HepG2 (cell line): ENCODE measurements at regions not wholly inside any gene's neighbourhood (a gene's known extent, or its start where the extent isn't known, plus 50 kb on each side); places are given as distances from the start of the nearest gene placed in this dataset.

Experiments used
- ATAC-seq: fragments of 200-7000 bp; cut with Tn5 transposase; 3 replicates; pipeline ENCODE4 v1.9.1; 2020; ENCODE audit warnings: mild to moderate bottlenecking, moderate library complexity
- BruUV-seq: library from RNA; stranded (reverse); fragments of 400-500 nt; replicated peaks from 2 replicates; lab custom pipeline; 2021; lab: Mats Ljungman, UMichigan
- CTCF ChIA-PET: fragments of 300-600 bp; formaldehyde crosslinking; extraction: SDS; loops from one replicate; lab custom pipeline; 2021; ENCODE audit warnings: low total read pairs, inconsistent platforms, low intra/inter-chr PET ratio; lab: Yijun Ruan, JAX
- POLR2A ChIA-PET: fragments of 350-600 bp; sonication (Branson Sonifier 250); formaldehyde crosslinking; loops from one replicate; lab custom pipeline; 2020; ENCODE audit warnings: antibody characterized with exemption, inconsistent platforms; lab: Yijun Ruan, JAX
- DNase-seq: peaks from one replicate; pipeline ENCODE4 v3.0.0-alpha.2; 2015; ENCODE audit warnings: low spot score
- FAIRE-seq: peaks from 3 replicates; lab custom pipeline; 2011; peaks lifted over from hg19 to GRCh38; lab: Jason Lieb, UNC
- H2AFZ ChIP-seq: one replicate; pipeline ENCODE4 v1.6.1; 2011; ENCODE audit warnings: low read length, inconsistent platforms
- H3K27ac ChIP-seq: fragments of 300-600 bp; 3 replicates; pipeline ENCODE4 v1.8.0; 2011; ENCODE audit warnings: mixed run types, mild to moderate bottlenecking, mixed read lengths, low read length, inconsistent platforms; ENCODE audit not compliant: insufficient read depth; ENCODE audit errors: extremely low read length
- H3K27me3 ChIP-seq, 2 experiments: fragments of 200-600 bp in 1 of 2; 2 replicates in 1 of 2; 3 replicates in 1 of 2; pipeline versions ENCODE4 v1.6.0 to v1.8.0; 2011; ENCODE audit warnings: low read length in 2 of 2, mild to moderate bottlenecking in 2 of 2, moderate library complexity in 2 of 2, inconsistent platforms in 1 of 2; ENCODE audit not compliant: insufficient read depth in 2 of 2, control insufficient read depth in 1 of 2
- H3K36me3 ChIP-seq, 2 experiments: fragments of 200-600 bp in 1 of 2; replicated peaks in 1 of 2; 2 replicates in 1 of 2; 3 replicates in 1 of 2; pipeline versions ENCODE4 v1.5.1 to v1.8.0; 2011; ENCODE audit warnings: low read length in 2 of 2, inconsistent platforms in 1 of 2; ENCODE audit not compliant: insufficient read depth in 2 of 2, control insufficient read depth in 1 of 2
- H3K4me1 ChIP-seq: 2 replicates; pipeline ENCODE4 v1.5.1; 2012; ENCODE audit warnings: low read length, inconsistent platforms; ENCODE audit not compliant: insufficient read depth
- H3K4me2 ChIP-seq: 2 replicates; pipeline ENCODE4 v1.6.0; 2011; ENCODE audit warnings: low read depth, low read length, inconsistent platforms
- H3K4me3 ChIP-seq, 3 experiments: fragments of 200-600 bp in 1 of 3; sonication (generic), shearing (Covaris generic) in 1 of 3; replicated peaks in 1 of 3; 2 replicates each; pipeline ENCODE4 v1.5.1; 2011 to 2016; ENCODE audit warnings: low read length in 3 of 3, inconsistent platforms in 2 of 3, low read depth in 2 of 3, mild to moderate bottlenecking in 2 of 3, control low read depth in 1 of 3, mixed read lengths in 1 of 3; ENCODE audit not compliant: insufficient read depth in 1 of 3
- H3K79me2 ChIP-seq: one replicate; pipeline ENCODE4 v1.6.1; 2011; ENCODE audit warnings: low read length, inconsistent platforms; ENCODE audit not compliant: insufficient read depth
- H3K9ac ChIP-seq: 2 replicates; pipeline ENCODE4 v1.6.0; 2011; ENCODE audit warnings: mild to moderate bottlenecking, low read depth, low read length, inconsistent platforms; ENCODE audit not compliant: insufficient read depth
- H3K9me3 ChIP-seq: 2 replicates; pipeline ENCODE4 v1.5.1; 2012; ENCODE audit warnings: mild to moderate bottlenecking, low read length
- H4K20me1 ChIP-seq: 2 replicates; pipeline ENCODE4 v1.6.0; 2011; ENCODE audit warnings: inconsistent platforms, mild to moderate bottlenecking, low read length, moderate library complexity; ENCODE audit not compliant: insufficient read depth
- CREB1 ChIP-seq, 2 experiments: fragments of 450-650 bp in 1 of 2; IDR thresholded peaks; 2 replicates each; pipeline ENCODE4 v1.6.1; 2016 to 2017; ENCODE audit warnings: control low read depth in 1 of 2, mild to moderate bottlenecking in 1 of 2, missing compliant biosample characterization in 1 of 2, missing genetic modification characterization in 1 of 2
- FLYWCH1 ChIP-seq: sonication (generic); formaldehyde crosslinking; IDR thresholded peaks from 2 replicates; pipeline ENCODE4 v1.8.1; 2023; ENCODE audit warnings: mild to moderate bottlenecking, missing genetic modification reagents
- FOXC1 ChIP-seq: sonication (generic); formaldehyde crosslinking; IDR thresholded peaks from 2 replicates; pipeline ENCODE4 v1.8.0; 2022; ENCODE audit warnings: mild to moderate bottlenecking, missing genetic modification reagents, borderline replicate concordance
- NFYB ChIP-seq: sonication (generic); formaldehyde crosslinking; IDR thresholded peaks from 2 replicates; pipeline ENCODE4 v1.4.0; 2020; ENCODE audit warnings: missing genetic modification reagents
- WGBS: methylation state at CpG from one replicate; pipeline ENCODE4 v1.1.6; 2017; ENCODE audit warnings: low lambda C conversion rate; 5-methylcytosine and 5-hydroxymethylcytosine counted together
- in situ Hi-C: cut with HindIII; loops from 2 replicates; pipeline ENCODE4 v1.10.0; 2017; ENCODE audit warnings: low pct_unique_long_range_greater_than_20kb; ENCODE audit not compliant: extremely low pct_ligation_motif_present
- intact Hi-C: fragments of 100-400 bp; cut with micrococcal nuclease; formaldehyde crosslinking; loops from one replicate; pipeline ENCODE4 v1.10.0; 2022; ENCODE audit not compliant: unreplicated experiment
- TF ChIP-seq, protein P1 (sequence below): sonication (generic); formaldehyde crosslinking; IDR thresholded peaks from 2 replicates; pipeline ENCODE4 v1.4.0; 2020; ENCODE audit warnings: mild to moderate bottlenecking, missing genetic modification reagents, borderline replicate concordance
- TF ChIP-seq, protein P2 (sequence below): sonication (generic); formaldehyde crosslinking; IDR thresholded peaks from 2 replicates; pipeline ENCODE4 v1.9.0; 2021; ENCODE audit warnings: mild to moderate bottlenecking, missing genetic modification reagents
- TF ChIP-seq, protein P3 (sequence below): sonication (generic); formaldehyde crosslinking; IDR thresholded peaks from 2 replicates; pipeline ENCODE4 v1.4.0; 2020; ENCODE audit warnings: missing genetic modification reagents
- TF ChIP-seq, protein P4 (sequence below): sonication (generic); formaldehyde crosslinking; IDR thresholded peaks from 2 replicates; pipeline ENCODE4 v1.5.0; 2020; ENCODE audit warnings: mild to moderate bottlenecking, missing genetic modification reagents
- TF ChIP-seq, protein P5 (sequence below): sonication (generic); formaldehyde crosslinking; IDR thresholded peaks from 2 replicates; pipeline ENCODE4 v1.5.0; 2020; ENCODE audit warnings: mild to moderate bottlenecking, missing genetic modification reagents

DNA sequence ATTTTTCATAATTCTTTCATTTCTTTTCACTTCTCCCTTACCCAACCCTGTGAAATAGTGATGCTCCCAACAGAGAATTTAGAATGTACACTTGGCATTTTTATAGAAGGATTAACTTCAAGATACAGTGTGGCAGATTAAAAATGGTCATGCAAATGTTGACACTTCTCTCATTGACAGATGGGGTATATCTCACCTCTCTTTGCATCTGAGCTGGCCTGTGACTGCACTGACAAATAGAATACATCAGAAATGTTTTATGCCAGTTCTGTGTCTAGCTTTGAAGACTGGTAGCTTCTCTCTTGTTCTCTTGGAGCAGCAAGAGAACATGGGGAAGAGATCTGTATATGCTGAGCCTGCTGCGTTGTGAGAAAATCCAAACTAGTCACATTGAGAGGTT, 949.6 kb downstream of the CDH11 start:
- no peak overlapping the region for H2AFZ ChIP-seq
- in situ Hi-C loops (no loop called here), intact Hi-C loops (no loop called here)
- BruUV-seq, result no TSS peak
- H3K36me3 ChIP-seq, result no peaks in the 10 kb centered on the region
- peaks cover 12% of the 10 kb centered on the region; the same call in 1 of the 2 replicates for H3K9me3 ChIP-seq
- no peak overlapping the region for H3K4me3 ChIP-seq
- 0 out of 2 replicates have a peak, but pooled peaks cover 7% of the 10 kb centered on the region for H3K4me1 ChIP-seq
- no peak overlapping the region for H3K4me2 ChIP-seq
- WGBS, result 94% methylated on average over 1 of the region's 1 CpG
- ChIA-PET CTCF (no interaction called here), POLR2A (no interaction called here)
- H4K20me1 ChIP-seq, result no peaks in the 10 kb centered on the region
- H3K9ac ChIP-seq, result no peak overlapping the region
- no peak overlapping the region for H3K27ac ChIP-seq
- 0 out of 5 replicates have a peak, but pooled peaks cover 0 to 8% of the 10 kb centered on the region in 2 experiments for H3K27me3 ChIP-seq
- no peak for FAIRE-seq
- no peaks in the 10 kb centered on the region for H3K79me2 ChIP-seq
- no peak for DNase-seq
- ATAC-seq, result no peak
- TF ChIP-seq, protein P1, sequence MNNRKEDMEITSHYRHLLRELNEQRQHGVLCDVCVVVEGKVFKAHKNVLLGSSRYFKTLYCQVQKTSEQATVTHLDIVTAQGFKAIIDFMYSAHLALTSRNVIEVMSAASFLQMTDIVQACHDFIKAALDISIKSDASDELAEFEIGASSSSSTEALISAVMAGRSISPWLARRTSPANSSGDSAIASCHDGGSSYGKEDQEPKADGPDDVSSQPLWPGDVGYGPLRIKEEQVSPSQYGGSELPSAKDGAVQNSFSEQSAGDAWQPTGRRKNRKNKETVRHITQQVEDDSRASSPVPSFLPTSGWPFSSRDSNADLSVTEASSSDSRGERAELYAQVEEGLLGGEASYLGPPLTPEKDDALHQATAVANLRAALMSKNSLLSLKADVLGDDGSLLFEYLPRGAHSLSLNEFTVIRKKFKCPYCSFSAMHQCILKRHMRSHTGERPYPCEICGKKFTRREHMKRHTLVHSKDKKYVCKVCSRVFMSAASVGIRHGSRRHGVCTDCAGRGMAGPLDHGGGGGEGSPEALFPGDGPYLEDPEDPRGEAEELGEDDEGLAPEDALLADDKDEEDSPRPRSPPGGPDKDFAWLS (CRISPR knock-in tag), result no peak
- TF ChIP-seq, protein P2, sequence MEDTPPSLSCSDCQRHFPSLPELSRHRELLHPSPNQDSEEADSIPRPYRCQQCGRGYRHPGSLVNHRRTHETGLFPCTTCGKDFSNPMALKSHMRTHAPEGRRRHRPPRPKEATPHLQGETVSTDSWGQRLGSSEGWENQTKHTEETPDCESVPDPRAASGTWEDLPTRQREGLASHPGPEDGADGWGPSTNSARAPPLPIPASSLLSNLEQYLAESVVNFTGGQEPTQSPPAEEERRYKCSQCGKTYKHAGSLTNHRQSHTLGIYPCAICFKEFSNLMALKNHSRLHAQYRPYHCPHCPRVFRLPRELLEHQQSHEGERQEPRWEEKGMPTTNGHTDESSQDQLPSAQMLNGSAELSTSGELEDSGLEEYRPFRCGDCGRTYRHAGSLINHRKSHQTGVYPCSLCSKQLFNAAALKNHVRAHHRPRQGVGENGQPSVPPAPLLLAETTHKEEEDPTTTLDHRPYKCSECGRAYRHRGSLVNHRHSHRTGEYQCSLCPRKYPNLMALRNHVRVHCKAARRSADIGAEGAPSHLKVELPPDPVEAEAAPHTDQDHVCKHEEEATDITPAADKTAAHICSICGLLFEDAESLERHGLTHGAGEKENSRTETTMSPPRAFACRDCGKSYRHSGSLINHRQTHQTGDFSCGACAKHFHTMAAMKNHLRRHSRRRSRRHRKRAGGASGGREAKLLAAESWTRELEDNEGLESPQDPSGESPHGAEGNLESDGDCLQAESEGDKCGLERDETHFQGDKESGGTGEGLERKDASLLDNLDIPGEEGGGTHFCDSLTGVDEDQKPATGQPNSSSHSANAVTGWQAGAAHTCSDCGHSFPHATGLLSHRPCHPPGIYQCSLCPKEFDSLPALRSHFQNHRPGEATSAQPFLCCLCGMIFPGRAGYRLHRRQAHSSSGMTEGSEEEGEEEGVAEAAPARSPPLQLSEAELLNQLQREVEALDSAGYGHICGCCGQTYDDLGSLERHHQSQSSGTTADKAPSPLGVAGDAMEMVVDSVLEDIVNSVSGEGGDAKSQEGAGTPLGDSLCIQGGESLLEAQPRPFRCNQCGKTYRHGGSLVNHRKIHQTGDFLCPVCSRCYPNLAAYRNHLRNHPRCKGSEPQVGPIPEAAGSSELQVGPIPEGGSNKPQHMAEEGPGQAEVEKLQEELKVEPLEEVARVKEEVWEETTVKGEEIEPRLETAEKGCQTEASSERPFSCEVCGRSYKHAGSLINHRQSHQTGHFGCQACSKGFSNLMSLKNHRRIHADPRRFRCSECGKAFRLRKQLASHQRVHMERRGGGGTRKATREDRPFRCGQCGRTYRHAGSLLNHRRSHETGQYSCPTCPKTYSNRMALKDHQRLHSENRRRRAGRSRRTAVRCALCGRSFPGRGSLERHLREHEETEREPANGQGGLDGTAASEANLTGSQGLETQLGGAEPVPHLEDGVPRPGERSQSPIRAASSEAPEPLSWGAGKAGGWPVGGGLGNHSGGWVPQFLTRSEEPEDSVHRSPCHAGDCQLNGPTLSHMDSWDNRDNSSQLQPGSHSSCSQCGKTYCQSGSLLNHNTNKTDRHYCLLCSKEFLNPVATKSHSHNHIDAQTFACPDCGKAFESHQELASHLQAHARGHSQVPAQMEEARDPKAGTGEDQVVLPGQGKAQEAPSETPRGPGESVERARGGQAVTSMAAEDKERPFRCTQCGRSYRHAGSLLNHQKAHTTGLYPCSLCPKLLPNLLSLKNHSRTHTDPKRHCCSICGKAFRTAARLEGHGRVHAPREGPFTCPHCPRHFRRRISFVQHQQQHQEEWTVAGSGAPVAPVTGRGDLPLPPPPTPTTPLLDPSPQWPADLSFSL (CRISPR knock-in tag), result no peak
- TF ChIP-seq, protein P3, sequence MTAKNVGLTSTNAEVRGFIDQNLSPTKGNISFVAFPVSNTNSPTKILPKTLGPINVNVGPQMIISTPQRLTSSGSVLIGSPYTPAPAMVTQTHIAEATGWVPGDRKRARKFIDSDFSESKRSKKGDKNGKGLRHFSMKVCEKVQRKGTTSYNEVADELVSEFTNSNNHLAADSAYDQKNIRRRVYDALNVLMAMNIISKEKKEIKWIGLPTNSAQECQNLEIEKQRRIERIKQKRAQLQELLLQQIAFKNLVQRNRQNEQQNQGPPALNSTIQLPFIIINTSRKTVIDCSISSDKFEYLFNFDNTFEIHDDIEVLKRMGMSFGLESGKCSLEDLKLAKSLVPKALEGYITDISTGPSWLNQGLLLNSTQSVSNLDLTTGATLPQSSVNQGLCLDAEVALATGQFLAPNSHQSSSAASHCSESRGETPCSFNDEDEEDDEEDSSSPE (CRISPR knock-in tag), result no peak
- TF ChIP-seq FLYWCH1 (CRISPR knock-in tag), result no peak
- TF ChIP-seq NFYB, result no peak
- no peak for TF ChIP-seq FOXC1 (CRISPR knock-in tag)
- TF ChIP-seq, protein P4, sequence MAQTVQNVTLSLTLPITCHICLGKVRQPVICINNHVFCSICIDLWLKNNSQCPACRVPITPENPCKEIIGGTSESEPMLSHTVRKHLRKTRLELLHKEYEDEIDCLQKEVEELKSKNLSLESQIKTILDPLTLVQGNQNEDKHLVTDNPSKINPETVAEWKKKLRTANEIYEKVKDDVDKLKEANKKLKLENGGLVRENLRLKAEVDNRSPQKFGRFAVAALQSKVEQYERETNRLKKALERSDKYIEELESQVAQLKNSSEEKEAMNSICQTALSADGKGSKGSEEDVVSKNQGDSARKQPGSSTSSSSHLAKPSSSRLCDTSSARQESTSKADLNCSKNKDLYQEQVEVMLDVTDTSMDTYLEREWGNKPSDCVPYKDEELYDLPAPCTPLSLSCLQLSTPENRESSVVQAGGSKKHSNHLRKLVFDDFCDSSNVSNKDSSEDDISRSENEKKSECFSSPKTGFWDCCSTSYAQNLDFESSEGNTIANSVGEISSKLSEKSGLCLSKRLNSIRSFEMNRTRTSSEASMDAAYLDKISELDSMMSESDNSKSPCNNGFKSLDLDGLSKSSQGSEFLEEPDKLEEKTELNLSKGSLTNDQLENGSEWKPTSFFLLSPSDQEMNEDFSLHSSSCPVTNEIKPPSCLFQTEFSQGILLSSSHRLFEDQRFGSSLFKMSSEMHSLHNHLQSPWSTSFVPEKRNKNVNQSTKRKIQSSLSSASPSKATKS (CRISPR knock-in tag), result no peak
- TF ChIP-seq, protein P5, sequence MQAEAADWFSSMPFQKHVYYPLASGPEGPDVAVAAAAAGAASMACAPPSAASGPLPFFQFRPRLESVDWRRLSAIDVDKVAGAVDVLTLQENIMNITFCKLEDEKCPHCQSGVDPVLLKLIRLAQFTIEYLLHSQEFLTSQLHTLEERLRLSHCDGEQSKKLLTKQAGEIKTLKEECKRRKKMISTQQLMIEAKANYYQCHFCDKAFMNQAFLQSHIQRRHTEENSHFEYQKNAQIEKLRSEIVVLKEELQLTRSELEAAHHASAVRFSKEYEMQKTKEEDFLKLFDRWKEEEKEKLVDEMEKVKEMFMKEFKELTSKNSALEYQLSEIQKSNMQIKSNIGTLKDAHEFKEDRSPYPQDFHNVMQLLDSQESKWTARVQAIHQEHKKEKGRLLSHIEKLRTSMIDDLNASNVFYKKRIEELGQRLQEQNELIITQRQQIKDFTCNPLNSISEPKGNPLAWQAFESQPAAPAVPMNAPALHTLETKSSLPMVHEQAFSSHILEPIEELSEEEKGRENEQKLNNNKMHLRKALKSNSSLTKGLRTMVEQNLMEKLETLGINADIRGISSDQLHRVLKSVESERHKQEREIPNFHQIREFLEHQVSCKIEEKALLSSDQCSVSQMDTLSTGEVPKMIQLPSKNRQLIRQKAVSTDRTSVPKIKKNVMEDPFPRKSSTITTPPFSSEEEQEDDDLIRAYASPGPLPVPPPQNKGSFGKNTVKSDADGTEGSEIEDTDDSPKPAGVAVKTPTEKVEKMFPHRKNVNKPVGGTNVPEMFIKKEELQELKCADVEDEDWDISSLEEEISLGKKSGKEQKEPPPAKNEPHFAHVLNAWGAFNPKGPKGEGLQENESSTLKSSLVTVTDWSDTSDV (CRISPR knock-in tag), result no peak
- TF ChIP-seq CREB1 (IDR thresholded peaks at IDR 0.05), result no peak
- TF ChIP-seq CREB1 (CRISPR knock-in tag; IDR thresholded peaks at IDR 0.05), result no peak
